ENCODE measurements at regions not wholly inside any gene's neighbourhood (a gene's known extent, or its start where the extent isn't known, plus 50 kb on each side); places are given as distances from the start of the nearest gene placed in this dataset.

- H3K9ac ChIP-seq (ENCODE audit: low read depth, low read length) = no peak overlapping the region
- H3K4me2 ChIP-seq (ENCODE audit: insufficient read depth, low read length) = no peak overlapping the region
- ATAC-seq (ENCODE audit: insufficient read depth, low read depth) = no peak
- H3K4me3 ChIP-seq (ENCODE audit: low read depth in 1 of 2, low read length in 2 of 2) = no peak overlapping the region
- no peaks in the 10 kb centered on the region for H3K79me2 ChIP-seq (ENCODE audit: insufficient read depth, low read length)
- H3K27ac ChIP-seq (ENCODE audit: low read length) = no peak overlapping the region
- no peak for DNase-seq
- no peaks in the 10 kb centered on the region for H3K9me3 ChIP-seq (ENCODE audit: insufficient read depth, low read length, severe bottlenecking)
- H2AFZ ChIP-seq (ENCODE audit: low read depth, low read length) = no peak overlapping the region
- no peaks in the 10 kb centered on the region for H4K20me1 ChIP-seq (ENCODE audit: insufficient read depth, low read length)
- H3K36me3 ChIP-seq (ENCODE audit: insufficient read depth, low read length) = no peaks in the 10 kb centered on the region
- TF ChIP-seq CTCF (IDR thresholded peaks at IDR 0.05; ENCODE audit: borderline replicate concordance, extremely low read depth, low read length, poor library complexity, severe bottlenecking) = no peak
- no peak for TF ChIP-seq EZH2 (IDR thresholded peaks at IDR 0.05; ENCODE audit: borderline replicate concordance, low read depth, low read length, severe bottlenecking)
- H3K27me3 ChIP-seq (ENCODE audit: insufficient read depth, low read length, poor library complexity) = no peaks in the 10 kb centered on the region
- no peaks in the 10 kb centered on the region for H3K4me1 ChIP-seq (ENCODE audit: insufficient read depth, low read length)
These were observed 466.3 kb downstream of the ARL4A start for GRCh38 chr7:13153742-13154141.

GRCh38 chr7:13155188-13155587, 467.8 kb downstream of the ARL4A start:
- no peaks in the 10 kb centered on the region for H3K79me2 ChIP-seq (ENCODE audit: insufficient read depth, low read length)
- H3K27me3 ChIP-seq (ENCODE audit: insufficient read depth, low read length, poor library complexity) = no peaks in the 10 kb centered on the region
- no peak overlapping the region for H3K4me2 ChIP-seq (ENCODE audit: insufficient read depth, low read length)
- H3K9me3 ChIP-seq (ENCODE audit: insufficient read depth, low read length, severe bottlenecking) = no peaks in the 10 kb centered on the region
- no peak overlapping the region for H2AFZ ChIP-seq (ENCODE audit: low read depth, low read length)
- ATAC-seq (ENCODE audit: insufficient read depth, low read depth) (no peak), DNase-seq (no peak)
- H3K4me1 ChIP-seq (ENCODE audit: insufficient read depth, low read length) = no peaks in the 10 kb centered on the region
- no peaks in the 10 kb centered on the region for H3K36me3 ChIP-seq (ENCODE audit: insufficient read depth, low read length)
- no peaks in the 10 kb centered on the region for H4K20me1 ChIP-seq (ENCODE audit: insufficient read depth, low read length)
- TF ChIP-seq EZH2 (IDR thresholded peaks at IDR 0.05; ENCODE audit: borderline replicate concordance, low read depth, low read length, severe bottlenecking) (no peak), CTCF (IDR thresholded peaks at IDR 0.05; ENCODE audit: borderline replicate concordance, extremely low read depth, low read length, poor library complexity, severe bottlenecking) (no peak)
- no peak overlapping the region for H3K27ac ChIP-seq (ENCODE audit: low read length)
- H3K9ac ChIP-seq (ENCODE audit: low read depth, low read length) = no peak overlapping the region
- no peak overlapping the region for H3K4me3 ChIP-seq (ENCODE audit: low read depth in 1 of 2, low read length in 2 of 2)

- DNase-seq (no peak), ATAC-seq (ENCODE audit: insufficient read depth, low read depth) (no peak)
- H3K79me2 ChIP-seq (ENCODE audit: insufficient read depth, low read length) = no peaks in the 10 kb centered on the region
These were observed 471.6 kb downstream of the ARL4A start for GRCh38 chr7:13159003-13159402.

More at GRCh38 chr7:13159003-13159402, 471.6 kb downstream of the ARL4A start:
- Histone ChIP-seq H3K27me3 (ENCODE audit: insufficient read depth, low read length, poor library complexity) (no peaks in the 10 kb centered on the region), H3K4me3 (ENCODE audit: low read depth in 1 of 2, low read length in 2 of 2) (no peak overlapping the region), H2AFZ (ENCODE audit: low read depth, low read length) (no peak overlapping the region), H3K4me2 (ENCODE audit: insufficient read depth, low read length) (no peak overlapping the region), H4K20me1 (ENCODE audit: insufficient read depth, low read length) (no peaks in the 10 kb centered on the region), H3K27ac (ENCODE audit: low read length) (no peak overlapping the region), H3K9ac (ENCODE audit: low read depth, low read length) (no peak overlapping the region), H3K4me1 (ENCODE audit: insufficient read depth, low read length) (no peaks in the 10 kb centered on the region), H3K9me3 (ENCODE audit: insufficient read depth, low read length, severe bottlenecking) (no peaks in the 10 kb centered on the region), H3K36me3 (ENCODE audit: insufficient read depth, low read length) (no peaks in the 10 kb centered on the region)
- no peak for TF ChIP-seq EZH2 (IDR thresholded peaks at IDR 0.05; ENCODE audit: borderline replicate concordance, low read depth, low read length, severe bottlenecking)
- no peak for TF ChIP-seq CTCF (IDR thresholded peaks at IDR 0.05; ENCODE audit: borderline replicate concordance, extremely low read depth, low read length, poor library complexity, severe bottlenecking)

All from DND-41 (cell line).